Keratinocyte (primary cell): ENCODE measurements at regions not wholly inside any gene's neighbourhood (a gene's known extent, or its start where the extent isn't known, plus 50 kb on each side); places are given as distances from the start of the nearest gene placed in this dataset.

Experiments
- EZH2 ChIP-seq: IDR thresholded peaks from one replicate; pipeline ENCODE4 v1.6.1; 2012; ENCODE audit warnings: inconsistent platforms, mild to moderate bottlenecking, low read length, moderate library complexity
- TF ChIP-seq, protein P1 (sequence below), 3 experiments: IDR thresholded peaks in 1 of 3; conservative IDR thresholded peaks in 1 of 3; optimal IDR thresholded peaks in 1 of 3; 2 replicates in 2 of 3; 3 replicates in 1 of 3; pipeline versions ENCODE3 to v1.5.1; 2011; ENCODE audit warnings: low read length in 3 of 3, mild to moderate bottlenecking in 3 of 3, moderate library complexity in 2 of 3, control low read depth in 1 of 3, inconsistent platforms in 1 of 3; ENCODE audit not compliant: insufficient read depth in 2 of 3; ENCODE audit errors: extremely low read depth in 1 of 3

DNA sequence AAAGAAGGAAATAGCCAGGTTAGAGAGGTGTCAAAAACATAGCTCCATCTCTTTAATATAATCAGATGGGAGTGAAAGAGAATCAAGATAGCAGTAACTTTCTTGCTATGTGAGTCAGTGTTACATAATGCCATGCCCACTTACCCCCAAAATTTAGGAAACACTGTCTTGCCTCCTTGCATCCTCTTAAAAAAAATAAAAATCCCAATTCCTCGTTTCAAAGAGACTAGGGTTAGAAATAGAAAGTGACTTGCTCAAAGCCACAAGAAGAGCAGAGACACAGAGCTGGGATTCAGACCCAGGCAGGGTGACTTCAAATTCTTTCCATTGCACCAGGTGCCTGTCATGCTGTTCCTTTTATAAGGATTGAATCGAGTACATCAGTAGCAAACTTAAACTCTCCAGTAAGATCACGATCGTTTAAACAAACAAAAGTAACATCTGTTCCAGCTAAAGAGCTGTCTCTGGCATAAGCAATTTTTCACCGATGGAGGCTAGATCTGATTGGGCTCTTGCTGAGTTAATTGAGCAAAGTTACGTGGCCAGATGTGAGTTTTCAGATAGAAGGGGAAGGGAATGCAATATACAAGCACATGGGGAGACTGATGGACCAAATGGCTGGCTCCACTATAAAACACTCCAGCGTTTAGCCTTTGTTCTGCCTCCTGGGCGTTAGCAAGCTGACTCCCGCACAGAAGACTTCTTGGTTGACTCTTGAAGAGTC lies 176.9 kb downstream of the PALM2AKAP2 start:
- TF ChIP-seq, protein P1, sequence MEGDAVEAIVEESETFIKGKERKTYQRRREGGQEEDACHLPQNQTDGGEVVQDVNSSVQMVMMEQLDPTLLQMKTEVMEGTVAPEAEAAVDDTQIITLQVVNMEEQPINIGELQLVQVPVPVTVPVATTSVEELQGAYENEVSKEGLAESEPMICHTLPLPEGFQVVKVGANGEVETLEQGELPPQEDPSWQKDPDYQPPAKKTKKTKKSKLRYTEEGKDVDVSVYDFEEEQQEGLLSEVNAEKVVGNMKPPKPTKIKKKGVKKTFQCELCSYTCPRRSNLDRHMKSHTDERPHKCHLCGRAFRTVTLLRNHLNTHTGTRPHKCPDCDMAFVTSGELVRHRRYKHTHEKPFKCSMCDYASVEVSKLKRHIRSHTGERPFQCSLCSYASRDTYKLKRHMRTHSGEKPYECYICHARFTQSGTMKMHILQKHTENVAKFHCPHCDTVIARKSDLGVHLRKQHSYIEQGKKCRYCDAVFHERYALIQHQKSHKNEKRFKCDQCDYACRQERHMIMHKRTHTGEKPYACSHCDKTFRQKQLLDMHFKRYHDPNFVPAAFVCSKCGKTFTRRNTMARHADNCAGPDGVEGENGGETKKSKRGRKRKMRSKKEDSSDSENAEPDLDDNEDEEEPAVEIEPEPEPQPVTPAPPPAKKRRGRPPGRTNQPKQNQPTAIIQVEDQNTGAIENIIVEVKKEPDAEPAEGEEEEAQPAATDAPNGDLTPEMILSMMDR (optimal IDR thresholded peaks at IDR 0.05 in 1 of 3, IDR thresholded peaks at IDR 0.05 in 1 of 3, conservative IDR thresholded peaks at IDR 0.05 in 1 of 3; ENCODE audit: extremely low read depth in 1 of 3, insufficient read depth in 2 of 3, low read length in 3 of 3): no peak
- TF ChIP-seq EZH2: no peak
